ENCODE measurements at regions not wholly inside any gene's neighbourhood (a gene's known extent, or its start where the extent isn't known, plus 50 kb on each side); places are given as distances from the start of the nearest gene placed in this dataset.

- peaks cover 88% of the 10 kb centered on the region for H3K9me3 Mint-ChIP-seq
Measured at GRCh38 chr7:63918986-63919385, 79.7 kb upstream of the ZNF722 start.

More at GRCh38 chr7:63918986-63919385, 79.7 kb upstream of the ZNF722 start:
- ATAC-seq (no peak), DNase-seq (ENCODE audit: low spot score) (no peak)
- Mint-ChIP-seq H3K27ac (no peak overlapping the region), H3K4me3 (no peak overlapping the region), H3K4me1 (no peaks in the 10 kb centered on the region), H3K36me3 (ENCODE audit: low read depth) (peaks cover 29% of the 10 kb centered on the region), H3K27me3 (ENCODE audit: insufficient read depth, low read depth, poor library complexity) (peaks cover 2% of the 10 kb centered on the region)
- no peak overlapping the region for H3K27ac ChIP-seq (ENCODE audit: low read depth)
- no peak overlapping the region for H3K4me2 ChIP-seq
- no peaks in the 10 kb centered on the region for H3K27me3 ChIP-seq (ENCODE audit: insufficient read depth)
- no peaks in the 10 kb centered on the region for H3K4me1 ChIP-seq (ENCODE audit: insufficient read depth)
- no peaks in the 10 kb centered on the region for H3K79me2 ChIP-seq (replicated peaks; ENCODE audit: insufficient read depth)
- H3K4me3 ChIP-seq = no peak overlapping the region
- TF ChIP-seq, protein P1, sequence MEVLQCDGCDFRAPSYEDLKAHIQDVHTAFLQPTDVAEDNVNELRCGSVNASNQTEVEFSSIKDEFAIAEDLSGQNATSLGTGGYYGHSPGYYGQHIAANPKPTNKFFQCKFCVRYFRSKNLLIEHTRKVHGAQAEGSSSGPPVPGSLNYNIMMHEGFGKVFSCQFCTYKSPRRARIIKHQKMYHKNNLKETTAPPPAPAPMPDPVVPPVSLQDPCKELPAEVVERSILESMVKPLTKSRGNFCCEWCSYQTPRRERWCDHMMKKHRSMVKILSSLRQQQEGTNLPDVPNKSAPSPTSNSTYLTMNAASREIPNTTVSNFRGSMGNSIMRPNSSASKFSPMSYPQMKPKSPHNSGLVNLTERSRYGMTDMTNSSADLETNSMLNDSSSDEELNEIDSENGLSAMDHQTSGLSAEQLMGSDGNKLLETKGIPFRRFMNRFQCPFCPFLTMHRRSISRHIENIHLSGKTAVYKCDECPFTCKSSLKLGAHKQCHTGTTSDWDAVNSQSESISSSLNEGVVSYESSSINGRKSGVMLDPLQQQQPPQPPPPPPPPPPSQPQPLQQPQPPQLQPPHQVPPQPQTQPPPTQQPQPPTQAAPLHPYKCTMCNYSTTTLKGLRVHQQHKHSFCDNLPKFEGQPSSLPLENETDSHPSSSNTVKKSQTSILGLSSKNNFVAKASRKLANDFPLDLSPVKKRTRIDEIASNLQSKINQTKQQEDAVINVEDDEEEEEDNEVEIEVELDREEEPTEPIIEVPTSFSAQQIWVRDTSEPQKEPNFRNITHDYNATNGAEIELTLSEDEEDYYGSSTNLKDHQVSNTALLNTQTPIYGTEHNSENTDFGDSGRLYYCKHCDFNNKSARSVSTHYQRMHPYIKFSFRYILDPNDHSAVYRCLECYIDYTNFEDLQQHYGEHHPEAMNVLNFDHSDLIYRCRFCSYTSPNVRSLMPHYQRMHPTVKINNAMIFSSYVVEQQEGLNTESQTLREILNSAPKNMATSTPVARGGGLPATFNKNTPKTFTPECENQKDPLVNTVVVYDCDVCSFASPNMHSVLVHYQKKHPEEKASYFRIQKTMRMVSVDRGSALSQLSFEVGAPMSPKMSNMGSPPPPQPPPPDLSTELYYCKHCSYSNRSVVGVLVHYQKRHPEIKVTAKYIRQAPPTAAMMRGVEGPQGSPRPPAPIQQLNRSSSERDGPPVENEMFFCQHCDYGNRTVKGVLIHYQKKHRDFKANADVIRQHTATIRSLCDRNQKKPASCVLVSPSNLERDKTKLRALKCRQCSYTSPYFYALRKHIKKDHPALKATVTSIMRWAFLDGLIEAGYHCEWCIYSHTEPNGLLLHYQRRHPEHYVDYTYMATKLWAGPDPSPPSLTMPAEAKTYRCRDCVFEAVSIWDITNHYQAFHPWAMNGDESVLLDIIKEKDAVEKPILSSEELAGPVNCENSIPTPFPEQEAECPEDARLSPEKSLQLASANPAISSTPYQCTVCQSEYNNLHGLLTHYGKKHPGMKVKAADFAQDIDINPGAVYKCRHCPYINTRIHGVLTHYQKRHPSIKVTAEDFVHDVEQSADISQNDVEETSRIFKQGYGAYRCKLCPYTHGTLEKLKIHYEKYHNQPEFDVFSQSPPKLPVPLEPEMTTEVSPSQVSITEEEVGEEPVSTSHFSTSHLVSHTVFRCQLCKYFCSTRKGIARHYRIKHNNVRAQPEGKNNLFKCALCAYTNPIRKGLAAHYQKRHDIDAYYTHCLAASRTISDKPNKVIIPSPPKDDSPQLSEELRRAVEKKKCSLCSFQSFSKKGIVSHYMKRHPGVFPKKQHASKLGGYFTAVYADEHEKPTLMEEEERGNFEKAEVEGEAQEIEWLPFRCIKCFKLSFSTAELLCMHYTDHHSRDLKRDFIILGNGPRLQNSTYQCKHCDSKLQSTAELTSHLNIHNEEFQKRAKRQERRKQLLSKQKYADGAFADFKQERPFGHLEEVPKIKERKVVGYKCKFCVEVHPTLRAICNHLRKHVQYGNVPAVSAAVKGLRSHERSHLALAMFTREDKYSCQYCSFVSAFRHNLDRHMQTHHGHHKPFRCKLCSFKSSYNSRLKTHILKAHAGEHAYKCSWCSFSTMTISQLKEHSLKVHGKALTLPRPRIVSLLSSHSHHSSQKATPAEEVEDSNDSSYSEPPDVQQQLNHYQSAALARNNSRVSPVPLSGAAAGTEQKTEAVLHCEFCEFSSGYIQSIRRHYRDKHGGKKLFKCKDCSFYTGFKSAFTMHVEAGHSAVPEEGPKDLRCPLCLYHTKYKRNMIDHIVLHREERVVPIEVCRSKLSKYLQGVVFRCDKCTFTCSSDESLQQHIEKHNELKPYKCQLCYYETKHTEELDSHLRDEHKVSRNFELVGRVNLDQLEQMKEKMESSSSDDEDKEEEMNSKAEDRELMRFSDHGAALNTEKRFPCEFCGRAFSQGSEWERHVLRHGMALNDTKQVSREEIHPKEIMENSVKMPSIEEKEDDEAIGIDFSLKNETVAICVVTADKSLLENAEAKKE (CRISPR knock-in tag; IDR thresholded peaks at IDR 0.05) = no peak
- TF ChIP-seq ZNF114 (CRISPR knock-in tag; IDR thresholded peaks at IDR 0.05) = no peak
- no peak for TF ChIP-seq EZH2 (IDR thresholded peaks at IDR 0.05; ENCODE audit: low read depth, unreplicated experiment)
- TF ChIP-seq CREB1 (CRISPR knock-in tag; IDR thresholded peaks at IDR 0.05; ENCODE audit: low read depth) = no peak
- no peak for TF ChIP-seq EZH2phosphoT487 (IDR thresholded peaks at IDR 0.05; ENCODE audit: unreplicated experiment)
- TF ChIP-seq STAT1 (IDR thresholded peaks at IDR 0.05; ENCODE audit: unreplicated experiment) = no peak
- no peak for TF ChIP-seq CTCF (conservative IDR thresholded peaks at IDR 0.05; ENCODE audit: low read depth in 2 of 2)
- H3K36me3 ChIP-seq (ENCODE audit: insufficient read depth) = 0 out of 2 replicates have a peak, but pooled peaks cover 8% of the 10 kb centered on the region
- H3K9me2 ChIP-seq (ENCODE audit: insufficient read depth) = no peaks in the 10 kb centered on the region
- H3F3A ChIP-seq (replicated peaks; ENCODE audit: low read depth) = no peaks in the 10 kb centered on the region
- H2AFZ ChIP-seq = no peak overlapping the region
- no peaks in the 10 kb centered on the region for H4K20me1 ChIP-seq (replicated peaks; ENCODE audit: insufficient read depth)
